Dedifferentiated amniotic fluid mesenchymal stem cell (primary cell): ENCODE measurements at regions not wholly inside any gene's neighbourhood (a gene's known extent, or its start where the extent isn't known, plus 50 kb on each side); places are given as distances from the start of the nearest gene placed in this dataset.
A peak's percentile ranks its signal among the peaks of the same experiment; 100 is the strongest.
"Not testable (repeated sequence)": the region's sequence is repeated elsewhere in the genome, so short reads cannot be mapped to it uniquely, and the experiment has no call there.

Experiments
- DNase-seq: peaks from one replicate; pipeline ENCODE4 v3.0.0-alpha.2; 2016; ENCODE audit errors: extremely low spot score

DNA sequence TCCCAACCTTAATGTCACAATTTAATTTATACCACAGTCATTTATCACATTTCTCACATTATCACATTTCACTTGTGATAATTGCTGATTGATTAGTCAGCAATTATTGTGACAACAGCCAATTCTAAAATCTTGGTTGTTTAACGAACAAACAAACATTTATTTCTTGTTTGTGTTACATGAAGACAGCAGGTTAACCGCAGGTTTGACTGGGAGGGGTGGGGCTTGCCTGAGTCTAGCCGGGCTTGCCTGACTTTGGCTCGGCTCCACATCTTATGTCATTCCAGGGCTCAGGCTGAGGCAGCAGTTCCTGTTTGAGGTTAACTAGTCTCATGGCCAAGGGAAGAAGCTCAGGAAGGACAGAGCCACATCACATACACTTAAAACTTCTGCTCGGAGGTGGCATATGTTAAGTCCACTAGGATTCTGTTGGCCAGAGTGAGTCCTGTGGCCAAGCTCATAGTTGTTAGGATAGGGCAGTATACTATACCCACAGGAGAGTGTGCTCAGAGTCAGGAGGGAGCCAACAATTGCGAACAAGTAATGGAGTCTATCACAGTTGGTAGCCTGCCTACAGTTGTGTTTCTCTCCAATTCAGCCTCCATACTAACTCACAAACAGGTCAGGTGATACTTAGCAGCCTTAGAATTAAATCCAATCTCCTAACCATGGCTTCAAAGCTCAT lies 90.0 kb upstream of the IFNGR1 start:
- no peak for DNase-seq

DNA sequence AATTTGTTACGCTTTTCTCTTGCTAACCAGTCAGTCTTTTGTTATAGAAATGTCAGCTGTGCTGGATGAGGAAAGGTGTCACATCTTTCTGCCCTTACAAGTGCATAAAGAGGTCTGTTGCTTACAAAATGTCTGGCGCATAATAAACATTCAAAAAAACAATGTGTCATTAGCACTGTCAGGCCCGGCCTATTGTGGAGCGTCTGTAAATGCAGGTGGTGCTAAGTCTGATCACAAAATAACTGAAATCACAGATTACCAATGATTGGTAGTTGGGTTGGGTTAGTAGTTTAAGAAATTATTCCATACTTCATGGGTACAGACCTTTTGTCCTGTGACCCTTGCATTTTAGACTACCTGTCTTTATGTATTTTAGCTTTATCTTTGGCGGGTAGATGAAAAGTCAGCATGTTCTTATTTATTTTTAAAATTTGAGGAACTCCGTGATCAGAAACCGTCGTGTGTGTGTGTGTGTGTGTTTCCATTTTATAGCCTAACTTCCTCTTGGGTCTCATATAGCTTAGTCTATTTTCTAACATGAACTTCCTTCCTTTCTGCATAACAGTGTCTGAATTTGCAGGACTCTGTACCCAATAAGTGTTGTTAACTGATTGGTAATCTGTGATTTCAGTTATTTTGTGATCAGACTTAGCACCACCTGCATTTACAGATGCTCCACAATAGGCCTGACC lies 88.1 kb upstream of the IFNGR1 start:
- DNase-seq: no peak

DNA sequence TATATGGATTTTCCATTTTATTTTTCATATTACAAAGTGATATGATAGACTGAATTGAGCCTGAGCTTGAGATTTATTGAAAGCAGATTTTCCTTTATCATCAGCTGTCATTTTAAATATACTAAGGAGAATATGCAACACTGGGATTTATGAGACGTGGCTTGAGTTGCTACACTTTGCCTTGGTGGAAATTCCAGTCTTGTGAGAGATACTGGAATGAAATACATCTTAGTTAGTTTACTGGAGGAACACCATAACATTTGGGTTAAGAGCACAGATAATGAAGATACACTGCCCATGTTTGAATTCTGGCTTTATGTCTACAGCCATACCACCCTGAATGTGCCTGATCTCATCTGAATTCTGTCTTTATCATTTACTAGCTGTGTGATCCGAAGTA lies 86.5 kb upstream of the IFNGR1 start:
- no peak for DNase-seq

DNA sequence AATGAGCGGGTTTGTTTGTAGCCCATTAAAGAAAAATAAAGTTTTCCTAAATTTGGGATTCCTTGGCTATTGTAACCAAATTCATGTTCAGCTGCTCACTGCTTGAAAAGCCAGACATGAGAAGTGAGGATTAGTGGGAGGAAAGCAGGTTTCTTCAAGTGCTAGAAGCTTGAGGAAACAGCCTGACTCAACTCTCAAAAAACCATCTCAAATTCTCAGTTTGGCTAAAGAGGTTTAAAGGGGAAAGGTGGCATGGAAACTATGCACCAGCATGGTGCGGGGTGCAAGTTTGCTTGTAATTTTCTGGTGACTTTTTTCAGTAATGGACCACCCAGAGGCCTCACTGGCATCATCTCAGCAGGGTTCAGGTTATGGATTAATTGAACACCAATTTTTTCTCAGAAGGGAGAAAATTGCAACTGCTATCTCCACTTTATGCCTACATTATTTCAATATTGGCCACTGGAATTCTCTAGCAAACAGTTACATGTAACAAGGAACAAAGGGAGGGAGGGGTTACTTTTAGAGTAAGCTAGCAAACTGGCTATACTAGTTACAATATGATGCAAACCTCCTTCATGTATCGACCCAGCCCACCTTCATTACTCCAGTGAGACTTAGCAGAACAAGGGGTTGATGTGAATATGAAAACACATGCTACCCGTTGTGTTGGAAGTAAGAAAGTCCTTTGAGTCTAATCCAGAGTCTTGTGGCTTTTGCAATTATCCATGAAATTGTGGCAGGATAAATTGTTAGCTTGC lies 85.0 kb upstream of the IFNGR1 start:
- no peak for DNase-seq

DNA sequence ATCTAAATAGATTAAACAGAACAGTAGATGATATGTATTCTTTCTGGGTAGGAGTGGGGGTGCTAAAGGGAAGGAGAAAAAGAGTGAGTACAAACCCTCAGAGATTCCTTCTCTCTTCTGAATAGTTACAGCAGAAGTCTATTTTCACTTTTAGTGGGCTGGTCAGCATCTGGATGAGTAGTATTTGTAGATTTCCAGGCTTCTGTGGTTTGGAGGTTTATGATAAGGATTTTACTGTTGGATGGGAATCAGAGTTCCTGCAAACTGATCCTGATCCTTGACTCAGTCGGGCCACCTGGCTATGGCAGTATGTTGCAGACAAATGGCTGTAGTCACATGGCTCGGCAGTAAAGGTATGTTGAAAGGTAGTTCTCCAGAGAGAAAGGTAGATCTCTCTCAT lies 84.3 kb upstream of the IFNGR1 start:
- DNase-seq: no peak

DNA sequence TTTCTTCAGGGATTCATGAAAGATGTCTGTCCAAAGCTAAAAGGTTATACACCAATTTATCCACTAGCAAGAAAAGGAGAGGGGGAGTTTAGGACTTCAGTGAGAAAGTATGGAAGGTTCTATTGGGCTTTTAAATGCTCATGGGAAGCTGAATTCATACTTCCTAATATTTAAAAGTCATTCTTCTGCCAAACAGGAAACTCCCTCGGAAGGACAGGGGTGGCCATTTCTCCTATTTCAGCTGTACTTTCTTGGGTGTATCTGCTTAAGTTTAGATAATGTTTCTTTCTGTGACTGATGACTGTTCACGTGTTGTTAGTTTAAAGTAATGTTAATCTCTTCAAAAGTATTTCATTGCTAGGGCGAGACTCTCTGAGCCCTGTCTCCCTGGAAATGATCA lies 80.5 kb upstream of the IFNGR1 start:
- DNase-seq: no peak

DNA sequence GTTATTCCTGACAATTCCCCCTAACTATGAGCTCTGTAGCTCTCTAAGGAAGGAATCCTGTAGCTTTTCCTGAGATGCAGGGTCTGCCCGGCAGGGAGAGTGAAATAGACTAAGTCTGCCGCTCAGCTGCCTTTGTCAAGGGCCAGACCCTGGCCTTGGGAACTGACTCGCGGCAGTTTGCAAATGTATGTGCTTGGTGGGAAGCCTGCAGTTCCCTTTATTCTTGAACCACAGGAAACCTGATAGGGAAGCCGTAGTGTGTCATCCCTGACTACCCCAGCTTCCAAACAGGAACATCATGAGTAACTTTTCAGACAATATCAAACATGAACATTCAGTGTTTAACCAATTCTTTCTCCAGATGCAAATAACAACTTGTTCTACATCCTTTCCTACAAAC lies 78.7 kb upstream of the IFNGR1 start:
- DNase-seq: no peak

DNA sequence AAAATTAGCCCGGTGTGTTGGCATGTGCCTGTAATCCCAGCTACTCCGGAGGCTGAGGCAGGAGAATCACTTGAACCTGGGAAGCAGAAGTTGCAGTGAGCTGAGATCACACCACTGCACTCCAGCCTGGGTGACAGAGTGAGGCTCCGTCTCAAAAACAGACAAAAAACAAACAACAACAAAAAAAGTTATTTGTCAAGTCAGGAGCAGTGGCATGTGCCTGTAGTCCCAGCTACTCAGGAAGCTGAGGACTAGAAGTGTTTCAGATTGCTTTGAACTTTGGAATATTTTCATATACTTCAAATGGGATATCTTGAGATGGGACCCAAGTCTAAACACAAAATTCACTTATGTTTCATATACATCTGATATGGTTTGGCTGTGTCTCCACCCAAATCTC lies 73.1 kb upstream of the IFNGR1 start:
- DNase-seq: not testable (repeated sequence)

DNA sequence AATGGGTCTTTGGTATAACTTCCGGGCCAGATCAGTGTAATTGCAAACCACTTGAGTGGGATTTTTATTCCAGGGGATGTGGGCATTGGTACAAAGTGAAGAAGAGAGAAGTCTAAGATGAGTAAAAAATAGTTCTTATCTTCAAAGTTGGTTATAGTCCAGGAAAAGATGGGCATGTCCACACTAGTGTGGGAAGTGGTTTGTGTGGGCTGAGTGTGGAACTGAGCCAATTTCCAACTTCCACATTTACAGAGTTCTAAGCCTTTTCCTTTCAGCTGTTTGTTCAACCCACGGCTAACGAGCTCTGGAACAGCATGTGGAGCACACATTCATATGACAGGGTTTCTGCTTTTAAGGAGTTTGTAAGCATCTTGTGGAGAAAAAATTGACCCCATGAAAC lies 72.3 kb upstream of the IFNGR1 start:
- DNase-seq: peak; percentile 16

DNA sequence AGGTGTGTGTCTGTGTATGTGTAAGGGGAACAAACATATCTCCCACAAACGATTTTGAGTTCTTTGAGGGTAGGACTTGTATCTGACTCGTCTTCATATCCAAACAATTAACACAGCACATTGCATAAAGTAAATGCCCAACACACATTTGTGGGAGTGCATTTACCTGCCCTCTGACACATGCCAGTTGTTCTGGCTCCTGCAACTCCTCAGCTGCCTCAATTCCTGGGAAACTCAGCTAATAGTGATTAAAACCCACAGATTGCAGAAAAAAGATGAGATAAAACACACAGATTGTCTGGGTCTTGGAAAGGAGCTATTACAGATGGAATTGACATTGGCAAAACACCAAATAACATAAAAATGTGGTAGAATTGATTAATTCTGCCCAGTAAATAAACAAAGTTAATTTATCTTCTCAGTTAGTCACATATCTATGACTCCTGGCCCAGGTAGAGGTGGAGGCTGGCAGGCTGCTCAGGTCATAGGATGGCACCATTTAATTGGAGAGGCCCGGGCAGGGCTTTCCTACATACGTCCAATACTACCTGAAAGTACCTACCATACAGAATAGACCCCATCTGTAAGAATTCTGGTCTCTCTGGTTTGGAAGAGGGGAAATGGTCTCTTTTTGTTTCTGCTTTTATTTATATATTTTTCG lies 71.5 kb upstream of the IFNGR1 start:
- no peak for DNase-seq

DNA sequence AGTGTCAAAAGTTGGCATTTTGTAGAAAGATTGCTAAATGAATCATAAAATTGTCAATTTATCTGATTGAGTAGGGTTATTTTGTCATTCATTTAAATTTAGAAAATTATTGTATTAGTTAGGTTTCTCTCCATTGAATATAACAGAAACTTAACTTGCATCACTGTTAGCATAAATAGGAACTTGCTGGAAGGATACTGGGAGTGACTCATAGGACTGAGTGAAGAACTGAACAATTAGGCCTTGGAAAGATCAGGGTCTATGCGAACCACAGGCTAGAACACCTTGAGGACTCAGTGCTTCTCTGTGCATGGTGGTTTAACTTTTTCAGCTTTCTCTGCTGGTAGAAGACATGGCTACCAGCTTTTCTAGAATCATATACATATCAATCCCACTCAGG lies 67.7 kb upstream of the IFNGR1 start:
- no peak for DNase-seq

DNA sequence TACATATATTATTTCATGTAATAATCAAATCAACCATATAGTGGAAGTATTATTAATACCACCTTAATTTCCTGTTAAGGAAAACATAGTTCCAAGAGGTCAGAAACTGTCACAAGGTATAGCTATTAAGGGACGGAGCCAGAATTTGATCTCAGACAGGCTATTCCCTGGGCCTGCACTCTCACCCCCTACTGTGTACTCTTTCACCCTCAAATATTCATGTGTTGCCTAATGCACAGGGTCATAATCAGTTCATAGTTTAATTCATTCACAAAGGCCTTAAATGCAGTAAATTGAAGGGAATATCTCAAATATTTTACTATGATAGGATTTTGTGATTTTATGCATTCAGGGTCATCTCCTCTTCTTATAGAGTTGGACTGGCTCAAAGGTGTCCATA lies 67.2 kb upstream of the IFNGR1 start:
- no peak for DNase-seq

DNA sequence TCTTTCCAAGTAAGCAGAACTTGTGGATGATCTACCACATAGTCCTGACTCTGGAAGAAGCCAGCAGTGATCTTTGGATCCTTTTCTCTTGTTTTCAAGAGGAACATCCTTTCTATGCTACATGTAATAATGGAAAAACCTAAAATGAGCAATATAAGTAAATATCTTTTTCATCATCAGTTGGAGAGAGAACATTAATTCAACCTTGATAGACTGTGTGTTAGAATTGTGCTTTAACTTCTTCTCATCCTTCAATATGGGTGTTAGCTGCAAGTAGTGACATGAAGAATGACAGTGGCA lies 65.6 kb upstream of the IFNGR1 start:
- no peak for DNase-seq

DNA sequence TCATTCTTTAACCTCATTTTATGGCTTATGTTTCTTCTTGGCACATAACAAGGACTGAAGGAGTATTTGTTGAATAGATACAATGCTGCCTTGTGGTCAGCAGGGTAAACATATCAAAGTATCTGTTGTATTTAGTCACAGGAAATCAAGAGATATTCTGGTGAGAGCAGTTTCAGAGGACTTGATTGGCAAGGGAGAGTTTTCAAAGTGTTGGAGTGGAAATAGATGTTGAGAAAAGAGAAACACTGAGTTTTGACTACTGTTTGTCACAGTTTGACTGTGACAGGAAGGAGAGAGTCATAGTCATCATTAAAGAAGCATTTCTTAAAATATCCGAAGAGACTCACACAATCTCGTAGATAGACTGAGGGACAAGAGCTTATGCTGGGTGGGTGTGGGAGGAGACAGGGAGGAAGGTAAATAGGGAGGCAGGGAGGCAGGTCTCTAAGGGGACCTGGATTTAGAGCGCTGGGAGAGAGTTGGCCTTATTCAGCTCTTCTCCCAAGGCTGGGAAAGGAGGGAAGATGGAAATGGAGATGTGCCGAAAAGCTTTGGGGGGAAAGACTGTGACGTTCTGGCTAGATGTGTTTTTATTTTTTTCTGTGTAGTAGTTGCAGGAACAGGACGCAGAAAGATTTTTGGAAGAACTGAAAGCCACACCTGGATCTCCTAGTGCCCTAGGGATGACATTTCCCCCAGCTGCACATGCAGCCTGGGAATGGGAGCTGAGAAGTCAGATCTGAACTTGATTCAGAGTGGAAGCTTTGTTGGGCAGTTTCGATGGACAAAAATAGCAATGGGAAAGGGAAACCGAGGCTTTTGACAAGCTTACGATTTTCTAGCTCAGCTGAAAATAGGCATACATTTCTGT lies 65.0 kb upstream of the IFNGR1 start:
- DNase-seq: no peak

DNA sequence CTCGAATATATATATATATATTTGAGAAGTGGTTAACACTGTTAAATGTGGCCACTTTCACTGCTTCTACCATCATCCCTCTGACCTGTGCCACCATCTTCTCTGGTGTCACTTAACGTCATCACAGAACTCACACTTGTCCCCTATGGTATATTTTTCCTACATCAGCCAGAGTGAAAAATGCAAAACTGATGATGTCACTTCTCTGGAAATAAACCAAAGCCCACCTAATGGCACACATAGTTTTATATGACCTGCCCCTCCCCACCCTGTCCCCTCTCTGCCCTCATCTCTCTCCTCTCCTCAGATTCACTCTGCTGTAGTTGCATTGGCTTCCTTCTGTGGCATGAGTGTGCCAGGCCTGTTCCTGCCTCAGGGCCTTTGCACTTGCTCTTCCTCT lies 63.9 kb upstream of the IFNGR1 start:
- DNase-seq: no peak

DNA sequence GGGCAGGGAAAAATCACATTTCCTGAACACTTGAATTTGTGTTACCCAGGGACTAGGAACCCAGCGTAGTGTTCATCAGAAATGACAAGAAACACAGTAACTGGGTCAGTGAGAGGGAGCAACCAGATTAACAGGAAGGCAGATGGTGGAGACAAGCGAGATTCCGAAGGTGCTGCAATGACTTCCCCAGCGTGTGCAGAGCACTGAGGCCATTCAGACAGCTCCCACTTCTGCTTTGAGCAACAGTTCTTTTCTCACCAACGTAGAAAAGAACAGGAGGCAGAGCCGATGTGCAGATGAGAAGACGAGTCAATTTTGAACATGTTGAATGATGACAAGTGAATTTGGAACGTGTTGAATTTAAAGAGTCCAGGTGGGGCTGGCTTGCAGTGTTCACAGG lies 63.1 kb upstream of the IFNGR1 start:
- DNase-seq: no peak

DNA sequence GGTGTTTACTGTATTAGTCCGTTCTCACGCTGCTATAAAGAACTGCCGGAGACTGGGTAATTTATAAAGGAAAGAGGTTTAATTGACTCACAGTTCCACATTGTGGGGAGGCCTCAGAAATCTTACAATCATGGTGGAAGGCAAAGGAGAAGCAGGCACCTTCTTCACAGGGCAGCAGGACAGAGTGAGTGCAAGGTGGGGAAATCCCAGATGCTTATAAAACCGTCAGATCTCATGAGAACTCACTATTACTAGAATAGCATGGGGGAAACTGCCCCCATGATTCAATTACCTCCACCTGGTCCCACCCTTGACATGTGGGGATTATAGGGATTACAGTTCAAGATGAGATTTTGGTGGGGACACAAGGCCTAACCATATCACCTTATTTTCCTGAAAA lies 60.1 kb upstream of the IFNGR1 start:
- DNase-seq: not testable (repeated sequence)

DNA sequence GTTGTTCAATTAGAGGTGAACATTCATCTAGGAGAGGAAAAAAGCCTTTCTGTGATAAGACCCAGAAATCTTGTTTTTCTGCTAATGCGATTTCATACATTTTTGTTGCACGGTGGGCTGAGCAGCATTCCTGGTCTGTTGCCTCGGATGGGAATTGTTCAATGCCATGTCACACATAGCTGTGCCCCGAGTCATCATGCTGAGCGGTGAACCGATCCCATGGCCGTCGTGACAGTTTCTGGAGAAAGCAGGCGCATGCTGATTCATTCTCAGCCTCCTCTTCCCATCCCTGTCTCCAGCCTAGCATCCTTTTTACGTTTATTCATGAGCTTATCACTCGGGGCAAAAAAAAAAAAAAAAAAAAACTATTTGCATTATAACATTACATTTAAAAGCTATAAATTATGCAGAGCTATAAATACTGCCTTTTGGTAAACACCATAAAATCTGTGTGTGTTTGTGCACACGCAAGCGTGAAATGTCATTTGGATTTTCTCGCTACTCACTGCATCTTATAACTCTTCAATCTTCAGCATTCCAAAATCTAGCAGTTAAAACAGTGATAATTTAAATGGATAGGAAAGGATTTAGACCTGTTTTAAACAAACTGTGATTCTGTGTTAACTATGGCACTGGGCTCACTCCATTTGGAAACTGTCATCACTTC lies 58.9 kb upstream of the IFNGR1 start:
- peak; percentile 72 for DNase-seq

DNA sequence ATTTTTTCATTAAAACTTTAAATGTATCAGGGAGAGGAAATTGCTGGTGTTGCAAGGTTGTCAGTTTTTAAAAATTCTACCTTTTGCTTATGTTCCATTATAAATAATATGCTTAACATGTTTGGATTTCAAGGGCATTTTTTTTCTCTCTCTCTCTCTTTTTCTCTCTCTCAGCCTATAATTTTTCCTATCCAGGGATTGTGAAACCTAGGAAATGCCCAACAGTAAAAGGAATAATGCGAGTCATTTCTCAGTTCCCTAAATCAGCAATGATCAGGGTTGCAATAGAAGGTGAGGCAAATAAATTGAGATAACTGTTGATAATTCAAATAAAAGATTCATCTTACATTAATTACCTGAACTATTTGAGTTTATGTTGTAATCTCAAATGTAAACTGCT lies 53.2 kb upstream of the IFNGR1 start:
- DNase-seq: no peak

DNA sequence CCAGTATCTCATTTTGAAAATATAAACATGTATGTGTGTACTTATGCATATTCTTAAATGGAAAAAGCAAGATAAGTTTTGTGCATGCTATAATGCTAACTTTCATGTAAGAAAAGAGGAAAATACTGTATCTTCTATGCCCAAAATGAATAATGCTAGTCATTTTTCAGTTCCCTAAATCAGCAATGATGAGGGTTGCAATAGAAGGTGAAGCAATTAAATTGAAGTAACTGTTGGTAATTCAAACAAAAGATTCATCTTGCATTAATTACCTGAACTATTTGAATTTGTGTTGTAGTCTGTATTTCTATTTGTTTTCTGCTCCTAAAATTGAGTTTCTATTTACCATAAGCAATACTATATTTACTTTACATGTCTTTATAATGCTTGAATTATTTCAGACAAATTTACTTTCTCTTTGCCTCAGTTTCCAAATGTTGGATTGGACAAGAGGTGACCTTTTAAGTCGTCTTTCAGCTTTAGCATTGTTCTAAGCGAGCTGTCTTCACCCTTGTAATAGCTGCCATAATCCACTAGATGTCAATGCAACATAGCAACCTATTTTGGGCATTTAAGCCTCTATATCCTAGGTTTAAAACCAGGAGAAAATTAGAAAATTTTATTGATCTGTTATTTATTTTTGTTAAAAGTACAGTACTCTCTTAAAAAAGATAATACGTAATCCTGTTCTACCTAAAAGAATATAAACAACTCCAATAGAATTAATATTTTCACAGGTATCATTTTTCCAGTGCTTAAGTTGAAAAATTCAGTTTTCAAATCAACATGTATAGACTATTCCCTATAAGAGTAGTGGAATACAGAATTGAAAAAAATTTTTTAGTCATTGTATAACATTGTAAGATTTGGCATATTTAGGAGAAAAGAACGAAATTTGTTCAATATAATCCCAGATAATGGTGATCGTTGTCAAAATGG lies 52.3 kb upstream of the IFNGR1 start:
- peak; percentile 50 for DNase-seq
